Liver (tissue), 8 donors: ENCODE measurements at regions not wholly inside any gene's neighbourhood (a gene's known extent, or its start where the extent isn't known, plus 50 kb on each side); places are given as distances from the start of the nearest gene placed in this dataset.

ENCODE experiments used
- DNase-seq: peaks from one replicate; pipeline ENCODE4 v3.0.0-alpha.2; 2017; ENCODE audit warnings: low spot score
- H3K27ac ChIP-seq, 2 donors: one replicate each; pipeline ENCODE4 v1.7.0; 2013; ENCODE audit warnings: inconsistent platforms in 2 of 2, low read length in 2 of 2, control low read depth in 1 of 2, low read depth in 1 of 2, mild to moderate bottlenecking in 1 of 2
- H3K27me3 ChIP-seq, 4 donors: one replicate each; pipeline versions ENCODE4 v1.6.1 to v1.7.0; 2013; ENCODE audit warnings: low read length in 3 of 4, inconsistent platforms in 1 of 4, mild to moderate bottlenecking in 1 of 4, moderate library complexity in 1 of 4; ENCODE audit not compliant: control insufficient read depth in 4 of 4, insufficient read depth in 4 of 4
- H3K36me3 ChIP-seq, 4 donors: one replicate each; pipeline versions ENCODE4 v1.6.1 to v1.7.0; 2013; ENCODE audit warnings: low read length in 3 of 4, mild to moderate bottlenecking in 3 of 4, low read depth in 1 of 4, moderate library complexity in 1 of 4; ENCODE audit not compliant: control insufficient read depth in 4 of 4, insufficient read depth in 3 of 4
- H3K4me1 ChIP-seq, 4 donors: one replicate each; pipeline versions ENCODE4 v1.6.1 to v1.7.0; 2013; ENCODE audit warnings: low read length in 3 of 4, mild to moderate bottlenecking in 3 of 4, moderate library complexity in 1 of 4; ENCODE audit not compliant: control insufficient read depth in 4 of 4, insufficient read depth in 4 of 4
- H3K4me3 ChIP-seq, 3 donors: one replicate each; pipeline versions ENCODE4 v1.6.1 to v1.7.0; 2013; ENCODE audit warnings: low read length in 3 of 3, control low read depth in 1 of 3, low read depth in 1 of 3, mild to moderate bottlenecking in 1 of 3
- H3K9ac ChIP-seq, 2 donors: one replicate each; pipeline ENCODE4 v1.7.0; 2013; ENCODE audit warnings: low read length in 2 of 2, mild to moderate bottlenecking in 2 of 2, moderate library complexity in 2 of 2, control low read depth in 1 of 2, low read depth in 1 of 2
- H3K9me3 ChIP-seq, 4 donors: one replicate each; pipeline versions ENCODE4 v1.6.1 to v1.7.0; 2013; ENCODE audit warnings: low read length in 3 of 4; ENCODE audit not compliant: control insufficient read depth in 4 of 4
- ATF3 ChIP-seq: IDR thresholded peaks from 2 replicates; pipeline ENCODE4 v1.6.1; 2016; ENCODE audit warnings: antibody characterized with exemption
- CTCF ChIP-seq: fragments of 150-350 bp; IDR thresholded peaks from 2 replicates; pipeline ENCODE4 v1.5.1; 2017; ENCODE audit warnings: improper control_type of control experiment, low read depth, low read length; ENCODE audit not compliant: missing input control
- EGR1 ChIP-seq, 2 donors: IDR thresholded peaks; 2 replicates each; pipeline ENCODE4 v1.6.1; 2016 to 2018; ENCODE audit warnings: antibody characterized with exemption in 2 of 2, low read depth in 2 of 2
- FOXA1 ChIP-seq: IDR thresholded peaks from 2 replicates; pipeline ENCODE4 v1.6.1; 2016; ENCODE audit warnings: antibody characterized with exemption
- FOXA2 ChIP-seq: IDR thresholded peaks from 2 replicates; pipeline ENCODE4 v1.6.1; 2016; ENCODE audit warnings: antibody characterized with exemption
- GABPA ChIP-seq, 2 donors: IDR thresholded peaks in 1 of 2; conservative IDR thresholded peaks in 1 of 2; 2 replicates each; pipeline ENCODE4 v1.6.1; 2016; ENCODE audit warnings: antibody characterized with exemption in 2 of 2, mild to moderate bottlenecking in 1 of 2, moderate library complexity in 1 of 2
- HNF4A ChIP-seq, 2 donors: conservative IDR thresholded peaks; 2 replicates each; pipeline ENCODE4 v1.6.1; 2016; ENCODE audit warnings: antibody characterized with exemption in 2 of 2, mild to moderate bottlenecking in 2 of 2
- HNF4G ChIP-seq: IDR thresholded peaks from 2 replicates; pipeline ENCODE4 v1.6.1; 2016; ENCODE audit warnings: antibody characterized with exemption
- JUND ChIP-seq, 2 donors: IDR thresholded peaks; 2 replicates each; pipeline ENCODE4 v1.6.1; 2016; ENCODE audit warnings: antibody characterized with exemption in 2 of 2
- MAX ChIP-seq: IDR thresholded peaks from 2 replicates; pipeline ENCODE4 v1.6.1; 2016; ENCODE audit warnings: antibody characterized with exemption
- NR2F2 ChIP-seq: IDR thresholded peaks from 2 replicates; pipeline ENCODE4 v1.6.1; 2016; ENCODE audit warnings: antibody characterized with exemption
- RAD21 ChIP-seq, 2 donors: IDR thresholded peaks; 2 replicates each; pipeline ENCODE4 v1.6.1; 2016; ENCODE audit warnings: antibody characterized with exemption in 2 of 2, mild to moderate bottlenecking in 2 of 2
- RXRA ChIP-seq, 2 donors: IDR thresholded peaks; 2 replicates each; pipeline ENCODE4 v1.6.1; 2017 to 2018; ENCODE audit warnings: antibody characterized with exemption in 2 of 2, mild to moderate bottlenecking in 1 of 2
- TAF1 ChIP-seq: conservative IDR thresholded peaks from 2 replicates; pipeline ENCODE4 v1.6.1; 2016; ENCODE audit warnings: antibody characterized with exemption, mild to moderate bottlenecking
- ZBTB33 ChIP-seq: IDR thresholded peaks from 2 replicates; pipeline ENCODE4 v1.6.1; 2016; ENCODE audit warnings: antibody characterized with exemption
- WGBS: extraction: QIAGEN DNeasy Blood & Tissue Kit; methylation state at CpG from one replicate; pipeline ENCODE4 v1.1.7; 2013; 5-methylcytosine and 5-hydroxymethylcytosine counted together
- donor health status: healthy.
- donor health status: healthy.
- donor health status: healthy.
- donor health status: healthy.
- donor health status: healthy.

- 95% methylated on average over 7 of the region's 7 CpGs for WGBS
- TF ChIP-seq TAF1 (no peak), GABPA (IDR thresholded peaks at IDR 0.05 in 1 of 2, conservative IDR thresholded peaks at IDR 0.05 in 1 of 2) (no peak), ATF3 (no peak), JUND (IDR thresholded peaks at IDR 0.05) (no peak), MAX (no peak), ZBTB33 (no peak), RXRA (IDR thresholded peaks at IDR 0.05) (no peak), HNF4G (no peak)
Measured at GRCh38 chr2:21441442-21441841, 317.7 kb downstream of the TDRD15 start.

GRCh38 chr2:21443494-21444105 is 319.8 kb downstream of the TDRD15 start:
- TF ChIP-seq HNF4A (conservative IDR thresholded peaks at IDR 0.05) (no peak), TAF1 (no peak), EGR1 (IDR thresholded peaks at IDR 0.05; ENCODE audit: low read depth in 2 of 2) (no peak), RAD21 (IDR thresholded peaks at IDR 0.05) (no peak), JUND (IDR thresholded peaks at IDR 0.05) (no peak), MAX (no peak), HNF4G (no peak), FOXA1 (no peak), NR2F2 (no peak), ATF3 (no peak), CTCF (no peak), FOXA2 (no peak)
- Histone ChIP-seq H3K36me3 (no peaks in the 10 kb centered on the region), H3K27me3 (no peaks in the 10 kb centered on the region), H3K9me3 (no peaks in the 10 kb centered on the region), H3K27ac (no peak overlapping the region), H3K4me1 (no peaks in the 10 kb centered on the region), H3K9ac (no peak overlapping the region), H3K4me3 (no peak overlapping the region)
- DNase-seq, result no peak
- WGBS, result 71% methylated on average over 5 of the region's 5 CpGs

More at GRCh38 chr2:21441442-21441841, 317.7 kb downstream of the TDRD15 start:
- Histone ChIP-seq H3K4me1 (no peaks in the 10 kb centered on the region), H3K27ac (no peak overlapping the region), H3K4me3 (no peak overlapping the region), H3K9ac (no peak overlapping the region), H3K27me3 (no peaks in the 10 kb centered on the region), H3K36me3 (no peaks in the 10 kb centered on the region), H3K9me3 (no peaks in the 10 kb centered on the region)
- no peak for DNase-seq
